ENCODE measurements at regions not wholly inside any gene's neighbourhood (a gene's known extent, or its start where the extent isn't known, plus 50 kb on each side); places are given as distances from the start of the nearest gene placed in this dataset.

DNA sequence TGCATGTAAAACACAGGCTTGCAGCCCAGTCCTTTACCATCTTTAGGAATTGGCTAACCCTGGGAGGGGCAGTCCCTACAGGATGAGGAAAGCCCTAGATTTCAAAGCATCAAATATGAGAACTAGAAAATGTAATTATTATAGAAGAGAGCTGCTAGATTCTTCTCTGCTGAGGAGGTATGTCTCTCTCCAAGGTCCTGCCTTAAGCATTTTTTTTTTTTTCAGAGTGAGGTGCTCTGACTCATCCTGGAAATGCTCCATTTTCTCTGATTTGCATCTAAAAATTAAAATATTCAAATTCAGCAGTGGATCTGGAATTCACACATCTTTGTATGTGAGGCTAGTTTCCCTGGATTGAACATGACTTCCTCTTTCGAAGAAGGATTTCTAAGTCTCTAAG is 149.8 kb downstream of the ZNF648 start:
- no peak overlapping the region for H3K4me3 Mint-ChIP-seq
- no peak overlapping the region for H3K27ac Mint-ChIP-seq
- ATAC-seq (ENCODE audit: poor library complexity): no peak
- Histone ChIP-seq H3K4me3 (ENCODE audit: low read length) (no peak overlapping the region), H3K9me3 (ENCODE audit: control insufficient read depth in 1 of 2, insufficient read depth in 1 of 2, low read length in 2 of 2) (no peaks in the 10 kb centered on the region), H3K27ac (ENCODE audit: low read depth in 1 of 2, low read length in 2 of 2) (no peak overlapping the region), H3K4me1 (ENCODE audit: insufficient read depth, low read length) (no peaks in the 10 kb centered on the region), H3K27me3 (ENCODE audit: control insufficient read depth in 1 of 2, insufficient read depth in 2 of 2, low read length in 2 of 2) (peaks cover 0 to 4% of the 10 kb centered on the region in 2 experiments), H3K36me3 (ENCODE audit: insufficient read depth, low read length) (no peaks in the 10 kb centered on the region)
- no peaks in the 10 kb centered on the region for H3K9me3 Mint-ChIP-seq
- peaks cover 26% of the 10 kb centered on the region for H3K27me3 Mint-ChIP-seq
- TF ChIP-seq, protein P1, sequence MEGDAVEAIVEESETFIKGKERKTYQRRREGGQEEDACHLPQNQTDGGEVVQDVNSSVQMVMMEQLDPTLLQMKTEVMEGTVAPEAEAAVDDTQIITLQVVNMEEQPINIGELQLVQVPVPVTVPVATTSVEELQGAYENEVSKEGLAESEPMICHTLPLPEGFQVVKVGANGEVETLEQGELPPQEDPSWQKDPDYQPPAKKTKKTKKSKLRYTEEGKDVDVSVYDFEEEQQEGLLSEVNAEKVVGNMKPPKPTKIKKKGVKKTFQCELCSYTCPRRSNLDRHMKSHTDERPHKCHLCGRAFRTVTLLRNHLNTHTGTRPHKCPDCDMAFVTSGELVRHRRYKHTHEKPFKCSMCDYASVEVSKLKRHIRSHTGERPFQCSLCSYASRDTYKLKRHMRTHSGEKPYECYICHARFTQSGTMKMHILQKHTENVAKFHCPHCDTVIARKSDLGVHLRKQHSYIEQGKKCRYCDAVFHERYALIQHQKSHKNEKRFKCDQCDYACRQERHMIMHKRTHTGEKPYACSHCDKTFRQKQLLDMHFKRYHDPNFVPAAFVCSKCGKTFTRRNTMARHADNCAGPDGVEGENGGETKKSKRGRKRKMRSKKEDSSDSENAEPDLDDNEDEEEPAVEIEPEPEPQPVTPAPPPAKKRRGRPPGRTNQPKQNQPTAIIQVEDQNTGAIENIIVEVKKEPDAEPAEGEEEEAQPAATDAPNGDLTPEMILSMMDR (IDR thresholded peaks at IDR 0.05): no peak
- no peaks in the 10 kb centered on the region for H3K36me3 Mint-ChIP-seq (ENCODE audit: low read depth)
- CTCF ChIA-PET: no interaction called here
- H3K4me1 Mint-ChIP-seq (ENCODE audit: low read depth): no peaks in the 10 kb centered on the region
- POLR2A ChIA-PET: no interaction called here
- no peak for DNase-seq
- intact Hi-C loops (cut with DNase I, micrococcal nuclease): no loop called here

DNA sequence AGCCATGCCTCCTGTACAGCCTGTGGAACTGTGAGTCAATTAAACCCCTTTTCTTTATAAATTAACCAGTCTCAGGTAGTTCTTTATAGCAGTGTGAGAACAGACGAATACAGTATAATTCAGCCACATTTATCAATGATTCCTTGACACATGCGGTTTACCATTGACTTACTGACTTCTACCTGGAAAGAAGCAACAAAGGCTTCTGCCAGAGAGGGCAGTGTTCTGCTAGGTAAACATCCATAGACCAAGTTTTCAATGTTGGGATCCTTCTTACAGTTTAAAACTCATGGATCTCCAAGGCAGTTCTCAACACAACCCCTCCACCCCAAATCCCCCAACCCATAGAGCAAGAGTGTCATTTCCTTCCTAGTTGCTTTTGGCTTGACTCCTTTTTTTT is 150.6 kb downstream of the ZNF648 start:
- no peaks in the 10 kb centered on the region for H3K4me1 Mint-ChIP-seq (ENCODE audit: low read depth)
- no peak overlapping the region for H3K27ac ChIP-seq (ENCODE audit: low read depth in 1 of 2, low read length in 2 of 2)
- no peak overlapping the region for H3K4me3 Mint-ChIP-seq
- DNase-seq (no peak), ATAC-seq (ENCODE audit: poor library complexity) (no peak)
- CTCF ChIA-PET: no interaction called here
- no peaks in the 10 kb centered on the region for H3K36me3 ChIP-seq (ENCODE audit: insufficient read depth, low read length)
- no peak overlapping the region for H3K27ac Mint-ChIP-seq
- peaks cover 22% of the 10 kb centered on the region for H3K27me3 Mint-ChIP-seq
- intact Hi-C loops (cut with DNase I, micrococcal nuclease): no loop called here
- H3K9me3 Mint-ChIP-seq: no peaks in the 10 kb centered on the region
- H3K27me3 ChIP-seq (ENCODE audit: control insufficient read depth in 1 of 2, insufficient read depth in 2 of 2, low read length in 2 of 2): peaks cover 0 to 4% of the 10 kb centered on the region in 2 experiments
- POLR2A ChIA-PET: no interaction called here
- H3K4me3 ChIP-seq (ENCODE audit: low read length): no peak overlapping the region
- TF ChIP-seq, protein P1 (IDR thresholded peaks at IDR 0.05): no peak
- H3K9me3 ChIP-seq (ENCODE audit: control insufficient read depth in 1 of 2, insufficient read depth in 1 of 2, low read length in 2 of 2): no peaks in the 10 kb centered on the region
- H3K36me3 Mint-ChIP-seq (ENCODE audit: low read depth): no peaks in the 10 kb centered on the region
- no peaks in the 10 kb centered on the region for H3K4me1 ChIP-seq (ENCODE audit: insufficient read depth, low read length)

DNA sequence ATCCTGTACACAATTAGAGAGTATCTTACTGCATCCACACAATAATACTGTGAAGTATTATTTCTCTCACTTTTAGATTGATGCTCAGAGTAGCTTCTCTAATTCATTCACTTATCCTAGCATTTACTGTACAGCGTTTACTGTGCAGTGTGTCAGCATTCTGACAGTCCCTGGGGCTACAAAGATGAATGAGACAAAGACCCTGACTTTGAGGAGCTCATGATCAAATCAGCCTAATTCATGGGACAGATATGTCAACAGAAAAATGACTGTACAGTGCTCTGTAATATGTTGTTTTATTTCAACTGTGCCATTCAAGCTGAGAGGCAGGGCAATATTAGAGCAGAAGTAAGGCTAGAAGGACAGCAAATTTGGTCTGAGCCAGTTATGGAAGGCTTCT is 152.5 kb downstream of the ZNF648 start:
- H3K36me3 ChIP-seq (ENCODE audit: insufficient read depth, low read length): no peaks in the 10 kb centered on the region
- no peaks in the 10 kb centered on the region for H3K9me3 Mint-ChIP-seq
- H3K36me3 Mint-ChIP-seq (ENCODE audit: low read depth): no peaks in the 10 kb centered on the region
- H3K4me1 ChIP-seq (ENCODE audit: insufficient read depth, low read length): no peaks in the 10 kb centered on the region
- DNase-seq: no peak
- no peak for ATAC-seq (ENCODE audit: poor library complexity)
- no peak overlapping the region for H3K27ac Mint-ChIP-seq
- no peak overlapping the region for H3K4me3 Mint-ChIP-seq
- H3K27ac ChIP-seq (ENCODE audit: low read depth in 1 of 2, low read length in 2 of 2): no peak overlapping the region
- H3K4me1 Mint-ChIP-seq (ENCODE audit: low read depth): no peaks in the 10 kb centered on the region
- H3K27me3 ChIP-seq (ENCODE audit: control insufficient read depth in 1 of 2, insufficient read depth in 2 of 2, low read length in 2 of 2): peaks cover 0 to 4% of the 10 kb centered on the region in 2 experiments
- ChIA-PET CTCF (no interaction called here), POLR2A (no interaction called here)
- no peaks in the 10 kb centered on the region for H3K9me3 ChIP-seq (ENCODE audit: control insufficient read depth in 1 of 2, insufficient read depth in 1 of 2, low read length in 2 of 2)
- intact Hi-C loops (cut with DNase I, micrococcal nuclease): no loop called here
- TF ChIP-seq, protein P1 (IDR thresholded peaks at IDR 0.05): no peak
- H3K4me3 ChIP-seq (ENCODE audit: low read length): no peak overlapping the region
- peaks cover 22% of the 10 kb centered on the region for H3K27me3 Mint-ChIP-seq
